Renal cortex interstitium (tissue), 11 donors: ENCODE measurements at regions not wholly inside any gene's neighbourhood (a gene's known extent, or its start where the extent isn't known, plus 50 kb on each side); places are given as distances from the start of the nearest gene placed in this dataset.
A peak's percentile ranks its signal among the peaks of the same experiment; 100 is the strongest.
"Not testable (repeated sequence)": the region's sequence is repeated elsewhere in the genome, so short reads cannot be mapped to it uniquely, and the experiment has no call there.

ENCODE experiments used
- DNase-seq, 11 donors: peaks; one replicate each; pipeline ENCODE4 v3.0.0-alpha.2; 2013; ENCODE audit warnings: low read depth in 9 of 11, low spot score in 4 of 11; ENCODE audit errors: extremely low read depth in 1 of 11

GRCh38 chr5:53260446-53260845, 150.9 kb upstream of the MOCS2 start:
- DNase-seq = no peak

GRCh38 chr5:53261245-53261644, 151.7 kb upstream of the MOCS2 start:
- DNase-seq = no peak

GRCh38 chr5:53262348-53262970, 152.9 kb upstream of the MOCS2 start:
- DNase-seq = peak in 1 of 11 donors; percentile 2

GRCh38 chr5:53263151-53263550, 153.6 kb upstream of the MOCS2 start:
- DNase-seq = no peak

- DNase-seq = no peak
Measured at GRCh38 chr5:53265043-53265442, 155.5 kb upstream of the MOCS2 start.

- DNase-seq = not testable (repeated sequence)
Measured at GRCh38 chr5:53268241-53268640, 158.7 kb upstream of the MOCS2 start.

GRCh38 chr5:53275666-53276065, 166.1 kb upstream of the MOCS2 start:
- DNase-seq = no peak

GRCh38 chr5:53276825-53277224, 167.3 kb upstream of the MOCS2 start:
- no peak for DNase-seq

GRCh38 chr5:53277491-53277890, 167.9 kb upstream of the MOCS2 start:
- no peak for DNase-seq

- no peak for DNase-seq
Measured at GRCh38 chr5:53287573-53287972, 178.0 kb upstream of the MOCS2 start.

GRCh38 chr5:53288511-53288910, 179.0 kb upstream of the MOCS2 start:
- DNase-seq = no peak

GRCh38 chr5:53291047-53291446, 181.5 kb upstream of the MOCS2 start:
- no peak for DNase-seq

GRCh38 chr5:53291528-53291927, 182.0 kb upstream of the MOCS2 start:
- DNase-seq = no peak

- DNase-seq = no peak
Measured at GRCh38 chr5:53298841-53299240, 181.6 kb upstream of the FST start.

GRCh38 chr5:53302529-53302928, 177.9 kb upstream of the FST start:
- no peak for DNase-seq

- no peak for DNase-seq
Measured at GRCh38 chr5:53303105-53303504, 177.3 kb upstream of the FST start.

GRCh38 chr5:53305316-53305715, 175.1 kb upstream of the FST start:
- not testable (repeated sequence) for DNase-seq

GRCh38 chr5:53309653-53310052, 170.8 kb upstream of the FST start:
- DNase-seq = no peak

- no peak for DNase-seq
Measured at GRCh38 chr5:53311681-53312080, 168.7 kb upstream of the FST start.

GRCh38 chr5:53313145-53313544, 167.3 kb upstream of the FST start:
- DNase-seq = no peak

GRCh38 chr5:53318303-53318702, 162.1 kb upstream of the FST start:
- DNase-seq = no peak

GRCh38 chr5:53319315-53319714, 161.1 kb upstream of the FST start:
- no peak for DNase-seq
